Neural cell (in vitro differentiated cells): ENCODE measurements at regions not wholly inside any gene's neighbourhood (a gene's known extent, or its start where the extent isn't known, plus 50 kb on each side); places are given as distances from the start of the nearest gene placed in this dataset.

ENCODE experiments used
- EZH2 ChIP-seq: fragments of 200-600, 300-800 bp; shearing (Covaris generic), sonication (generic); IDR thresholded peaks from 2 replicates; pipeline ENCODE4 v1.6.1; 2014; ENCODE audit warnings: antibody characterized with exemption, low read length, borderline replicate concordance, mild to moderate bottlenecking; ENCODE audit not compliant: insufficient read depth, poor library complexity, severe bottlenecking
- POLR2AphosphoS5 ChIP-seq: IDR thresholded peaks from 2 replicates; pipeline ENCODE4 v1.6.1; 2012
- REST ChIP-seq: IDR thresholded peaks from 2 replicates; pipeline ENCODE4 v1.6.1; 2012; ENCODE audit warnings: borderline replicate concordance
- SMC3 ChIP-seq: fragments of 450-650 bp; conservative IDR thresholded peaks from 2 replicates; pipeline ENCODE4 v1.6.1; 2014; ENCODE audit warnings: antibody characterized with exemption, mild to moderate bottlenecking, moderate library complexity; ENCODE audit not compliant: poor library complexity
- TAF1 ChIP-seq: IDR thresholded peaks from 2 replicates; pipeline ENCODE4 v1.6.1; 2012; ENCODE audit warnings: low read depth
- TF ChIP-seq, protein P1 (sequence below): fragments of 450-650 bp; IDR thresholded peaks from 2 replicates; pipeline ENCODE4 v1.5.1; 2014; ENCODE audit warnings: antibody characterized with exemption, mild to moderate bottlenecking, moderate library complexity; ENCODE audit not compliant: poor library complexity, severe bottlenecking

GRCh38 chr6:137373296-137373695 is 120.9 kb downstream of the OLIG3 start:
- TF ChIP-seq REST (no peak), EZH2 (no peak), POLR2AphosphoS5 (no peak), SMC3 (no peak), TAF1 (no peak)
- TF ChIP-seq, protein P1, sequence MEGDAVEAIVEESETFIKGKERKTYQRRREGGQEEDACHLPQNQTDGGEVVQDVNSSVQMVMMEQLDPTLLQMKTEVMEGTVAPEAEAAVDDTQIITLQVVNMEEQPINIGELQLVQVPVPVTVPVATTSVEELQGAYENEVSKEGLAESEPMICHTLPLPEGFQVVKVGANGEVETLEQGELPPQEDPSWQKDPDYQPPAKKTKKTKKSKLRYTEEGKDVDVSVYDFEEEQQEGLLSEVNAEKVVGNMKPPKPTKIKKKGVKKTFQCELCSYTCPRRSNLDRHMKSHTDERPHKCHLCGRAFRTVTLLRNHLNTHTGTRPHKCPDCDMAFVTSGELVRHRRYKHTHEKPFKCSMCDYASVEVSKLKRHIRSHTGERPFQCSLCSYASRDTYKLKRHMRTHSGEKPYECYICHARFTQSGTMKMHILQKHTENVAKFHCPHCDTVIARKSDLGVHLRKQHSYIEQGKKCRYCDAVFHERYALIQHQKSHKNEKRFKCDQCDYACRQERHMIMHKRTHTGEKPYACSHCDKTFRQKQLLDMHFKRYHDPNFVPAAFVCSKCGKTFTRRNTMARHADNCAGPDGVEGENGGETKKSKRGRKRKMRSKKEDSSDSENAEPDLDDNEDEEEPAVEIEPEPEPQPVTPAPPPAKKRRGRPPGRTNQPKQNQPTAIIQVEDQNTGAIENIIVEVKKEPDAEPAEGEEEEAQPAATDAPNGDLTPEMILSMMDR = no peak
